HG02571 (cell line): ENCODE measurements at regions not wholly inside any gene's neighbourhood (a gene's known extent, or its start where the extent isn't known, plus 50 kb on each side); places are given as distances from the start of the nearest gene placed in this dataset.
A peak's percentile ranks its signal among the peaks of the same experiment; 100 is the strongest.
"Not testable (repeated sequence)": the region's sequence is repeated elsewhere in the genome, so short reads cannot be mapped to it uniquely, and the experiment has no call there.

ENCODE experiments used
- ATAC-seq: cut with Tn5 transposase; IDR thresholded peaks from one replicate; pipeline ENCODE4 v1.9.1; 2021; ENCODE audit warnings: mild to moderate bottlenecking, moderate library complexity; ENCODE audit not compliant: unreplicated experiment

DNA sequence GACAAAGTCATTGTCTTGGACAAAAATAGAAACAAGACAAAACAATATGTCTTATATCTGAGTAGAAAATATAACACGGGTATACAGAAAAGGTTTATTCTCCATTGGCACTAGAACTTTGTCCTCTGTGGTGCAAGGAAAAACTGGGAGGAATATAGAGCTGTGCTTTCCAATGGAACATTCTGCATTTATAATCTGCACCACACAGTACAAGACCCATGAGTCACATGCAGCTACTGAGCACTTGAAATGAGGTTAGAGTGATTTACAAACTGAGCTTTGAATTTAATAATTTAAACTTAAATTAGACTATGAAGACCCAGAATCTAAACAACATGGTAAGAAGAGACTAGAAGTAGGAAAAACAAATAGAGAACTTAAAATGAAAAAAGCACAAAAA, 86.1 kb downstream of the RAP2A start:
- ATAC-seq, result no peak

DNA sequence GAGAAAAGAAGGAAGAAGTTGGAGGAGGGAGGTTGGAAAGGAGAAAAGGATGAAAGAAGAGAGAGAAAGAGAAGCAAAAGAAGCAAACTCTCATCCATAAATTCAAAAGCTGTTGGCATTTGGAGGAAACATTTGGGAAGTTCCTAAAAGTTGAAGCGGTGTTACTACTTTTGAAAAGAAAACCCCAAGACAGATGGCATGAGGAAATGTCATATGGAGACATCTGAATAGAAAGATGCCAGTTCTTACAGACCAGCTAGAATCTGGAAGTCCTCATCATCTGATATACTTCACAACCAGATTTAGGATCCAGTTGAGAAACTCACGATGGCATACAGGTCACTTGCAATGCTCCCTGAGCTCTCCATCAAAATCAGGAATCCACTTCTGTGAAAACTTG, 86.9 kb downstream of the RAP2A start:
- ATAC-seq, result no peak

DNA sequence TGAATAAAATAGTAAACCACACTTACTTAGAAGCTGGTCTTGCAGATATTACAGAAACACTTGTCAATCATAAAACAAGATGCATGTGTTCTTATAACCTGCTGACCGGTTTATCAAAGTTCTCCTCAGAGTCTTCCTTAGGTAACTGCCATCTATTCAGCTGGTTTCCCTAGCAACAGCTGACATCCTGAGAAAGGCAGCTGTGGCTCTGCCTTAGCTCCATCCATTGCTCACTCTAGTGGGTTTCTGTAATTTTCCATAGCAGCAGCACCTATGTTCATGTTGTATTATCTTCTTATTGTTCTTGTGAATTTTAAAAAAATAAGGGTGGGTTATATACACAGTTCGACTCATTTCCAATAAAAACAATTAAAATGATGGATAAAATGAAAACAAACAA, 87.8 kb downstream of the RAP2A start:
- ATAC-seq, result no peak

DNA sequence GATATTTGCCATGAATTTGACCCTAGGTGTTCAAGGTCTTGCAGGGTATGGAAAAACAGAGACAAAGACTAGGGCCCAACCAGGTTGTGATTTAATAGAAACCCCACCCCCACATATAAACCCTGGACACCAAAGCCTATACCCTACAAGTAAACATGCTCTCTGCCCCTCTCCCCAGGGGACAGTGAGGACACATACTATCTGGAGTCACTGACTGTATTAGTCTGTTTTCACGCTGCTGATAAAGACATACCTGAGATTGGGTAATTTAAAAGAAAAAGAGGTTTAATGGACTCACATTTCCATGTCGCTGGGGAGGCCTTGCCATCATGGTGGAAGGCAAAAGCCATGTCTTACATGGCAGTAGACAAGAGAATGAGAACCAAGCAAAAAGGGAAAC, 88.3 kb downstream of the RAP2A start:
- ATAC-seq, result no peak

DNA sequence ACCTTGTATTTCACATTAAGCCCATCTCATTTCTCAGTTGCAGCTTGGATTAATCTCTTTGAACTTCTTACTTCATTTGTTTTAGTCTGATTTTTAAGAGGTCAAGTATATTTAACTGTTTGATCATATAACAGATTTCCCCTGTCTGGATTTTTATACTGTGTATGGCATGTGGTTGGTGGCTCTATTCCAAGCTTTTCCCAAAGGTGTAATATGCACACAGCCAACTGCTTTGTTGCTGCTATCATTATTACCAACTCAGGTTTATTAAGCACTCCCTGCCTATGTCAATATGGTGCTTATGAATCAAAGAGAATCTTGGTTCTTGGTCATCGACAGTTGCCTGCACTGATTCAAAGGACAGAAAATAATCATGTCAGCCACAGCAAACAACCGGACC, 92.6 kb downstream of the RAP2A start:
- ATAC-seq, result no peak

DNA sequence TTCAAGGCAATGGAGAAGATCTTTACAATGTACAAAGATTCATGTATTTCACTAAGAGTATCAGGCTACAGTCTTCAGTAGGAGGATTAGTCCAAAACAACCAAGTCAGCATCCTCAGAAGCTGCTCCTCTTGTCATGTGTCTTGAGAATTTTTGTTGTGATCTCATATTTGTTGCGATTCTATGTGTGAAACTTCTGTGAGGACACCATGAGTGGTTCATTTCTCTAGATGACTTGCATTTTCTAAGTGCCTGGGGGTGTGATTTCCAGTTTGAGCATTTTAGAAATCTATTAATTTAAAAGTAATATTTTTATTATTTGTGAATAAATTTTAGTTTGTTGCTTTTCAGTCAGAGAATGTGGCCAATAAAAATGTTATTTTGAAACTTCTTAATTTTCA, 94.5 kb downstream of the RAP2A start:
- ATAC-seq, result no peak

DNA sequence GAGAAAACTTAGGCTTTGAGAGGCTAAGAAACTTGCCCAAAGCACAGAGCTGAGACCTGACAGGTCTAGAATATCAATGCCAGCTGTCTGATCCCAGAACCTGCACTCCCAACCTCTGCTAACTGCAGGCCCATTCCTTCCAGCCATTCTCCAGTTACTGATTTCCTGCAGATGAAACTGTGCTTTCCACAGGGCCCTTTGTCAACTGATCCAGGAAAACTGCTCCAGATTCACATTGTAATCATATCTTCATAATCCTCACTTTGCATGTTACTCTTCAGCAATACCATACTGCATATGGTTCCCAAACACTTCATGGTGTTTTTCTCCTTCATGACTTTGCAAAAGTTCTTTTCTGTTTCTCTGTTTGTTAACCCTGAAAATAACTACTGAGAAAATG, 100.6 kb downstream of the RAP2A start:
- no peak for ATAC-seq

DNA sequence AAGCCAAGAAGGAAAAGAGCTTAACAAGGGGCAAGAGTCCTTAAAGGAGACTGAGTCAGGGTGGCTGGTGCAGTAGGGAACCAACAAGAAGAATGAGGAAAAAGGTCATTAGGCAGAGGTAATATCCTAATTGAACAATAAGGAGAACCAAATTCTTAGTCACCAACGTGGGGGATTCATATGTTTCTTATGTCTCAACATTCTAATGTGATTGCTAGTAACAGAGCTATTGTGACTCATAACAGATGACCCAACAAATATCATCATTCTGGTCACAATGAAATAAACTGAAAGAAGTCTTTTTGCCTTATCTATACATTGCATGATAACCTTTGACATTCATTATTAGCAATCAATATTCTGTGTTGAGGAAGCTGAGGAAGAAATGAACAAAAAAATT, 101.6 kb downstream of the RAP2A start:
- ATAC-seq, result no peak

DNA sequence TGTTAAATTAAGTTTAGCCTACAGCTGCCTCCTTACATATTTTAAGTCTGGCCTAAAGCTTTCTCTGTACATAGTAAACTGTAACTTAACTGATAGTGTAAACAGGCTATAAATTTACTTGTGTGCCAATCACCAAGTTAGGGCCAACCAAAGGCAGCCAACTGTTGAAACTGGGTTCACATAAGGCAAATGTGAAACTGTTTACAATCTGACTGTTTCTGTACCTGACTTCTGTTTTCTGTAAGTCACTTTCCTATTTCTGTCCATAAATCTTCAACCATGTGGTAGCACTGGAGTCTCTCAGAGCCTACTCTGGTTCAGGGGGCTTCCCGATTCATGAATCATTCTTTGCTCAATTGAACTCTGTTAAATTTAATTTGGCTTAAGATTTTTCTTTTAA, 103.1 kb downstream of the RAP2A start:
- peak; percentile 76 for ATAC-seq

DNA sequence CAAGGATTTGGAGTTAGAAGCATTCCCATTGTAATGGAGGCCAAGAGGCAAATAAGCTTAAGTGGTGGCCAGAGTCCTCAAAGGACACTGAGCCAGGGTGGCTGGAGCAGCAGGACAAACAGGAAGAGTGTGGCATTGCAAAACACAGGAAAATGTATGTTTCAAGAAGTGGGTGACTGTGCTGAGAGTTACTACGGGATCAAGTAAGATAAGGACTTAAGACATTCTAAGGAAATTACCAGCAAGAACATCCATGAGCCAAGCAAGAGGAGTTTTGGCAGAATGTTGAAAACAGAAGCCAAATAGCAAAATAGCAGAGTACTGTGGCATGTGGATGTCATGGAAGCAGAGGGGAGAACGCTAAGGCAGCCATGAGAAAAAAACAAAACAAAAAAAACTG, 104.2 kb downstream of the RAP2A start:
- no peak for ATAC-seq

DNA sequence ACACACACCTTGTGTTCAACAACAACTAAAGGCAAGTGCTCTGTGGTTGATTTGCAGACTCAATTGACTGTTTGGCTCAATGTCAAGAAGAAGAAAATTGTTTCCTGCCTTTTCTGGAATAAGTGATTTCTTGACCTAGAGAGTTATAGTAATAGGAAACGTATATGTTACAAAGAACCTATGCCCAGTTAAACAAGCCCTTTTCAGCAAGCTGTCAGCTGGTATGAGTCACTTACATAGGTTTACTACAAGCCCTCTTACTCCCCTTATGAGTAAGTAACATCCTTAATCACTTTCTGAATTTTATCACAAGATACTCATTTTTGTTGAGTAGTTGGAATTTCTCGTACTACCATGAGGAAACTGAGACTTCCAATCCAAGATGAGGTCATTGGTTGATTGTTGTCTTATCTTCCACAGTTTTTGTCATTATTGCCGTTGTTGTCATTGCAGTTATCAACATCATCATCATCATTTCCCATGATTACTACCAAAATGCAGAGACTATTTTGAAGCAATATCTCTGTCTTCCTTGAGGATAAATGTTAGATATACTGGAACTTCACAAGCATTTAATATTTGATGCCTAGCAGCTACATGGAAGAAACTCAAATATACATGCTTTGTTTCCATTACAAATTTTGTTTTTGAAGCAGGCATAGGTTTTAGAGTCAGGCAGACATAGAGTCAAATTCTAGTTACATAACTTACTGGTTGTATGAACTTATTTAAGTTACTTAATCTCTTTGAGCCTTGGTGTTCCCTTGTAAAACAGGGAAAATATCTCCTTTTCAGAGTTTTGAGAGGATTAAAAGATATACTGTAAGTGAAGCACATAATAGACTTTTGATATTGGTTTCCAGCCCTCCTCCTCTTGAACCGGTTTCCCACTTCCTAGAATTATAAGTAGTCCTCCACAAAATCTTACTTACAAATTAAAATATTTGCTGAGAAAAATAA, 106.0 kb downstream of the RAP2A start:
- ATAC-seq, result peak; percentile 45

DNA sequence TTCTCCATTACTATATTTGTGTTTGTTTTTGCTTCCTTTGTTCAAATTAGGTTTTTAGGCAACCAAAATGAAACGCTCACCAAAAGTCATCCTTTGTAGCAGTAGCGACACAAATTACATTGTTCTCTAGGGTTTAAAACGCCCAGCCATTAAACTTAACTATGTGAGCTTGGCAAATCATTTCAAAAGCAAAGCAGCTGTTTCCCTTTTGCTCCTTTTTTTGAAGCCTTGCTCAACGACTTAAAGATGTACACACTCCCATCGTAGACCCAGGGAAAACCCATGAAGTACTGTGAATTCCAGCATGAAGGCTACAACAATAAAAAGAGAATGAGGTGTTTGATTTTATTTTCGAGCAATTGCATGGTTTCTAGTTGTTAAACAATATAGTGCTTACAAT, 106.7 kb downstream of the RAP2A start:
- no peak for ATAC-seq

DNA sequence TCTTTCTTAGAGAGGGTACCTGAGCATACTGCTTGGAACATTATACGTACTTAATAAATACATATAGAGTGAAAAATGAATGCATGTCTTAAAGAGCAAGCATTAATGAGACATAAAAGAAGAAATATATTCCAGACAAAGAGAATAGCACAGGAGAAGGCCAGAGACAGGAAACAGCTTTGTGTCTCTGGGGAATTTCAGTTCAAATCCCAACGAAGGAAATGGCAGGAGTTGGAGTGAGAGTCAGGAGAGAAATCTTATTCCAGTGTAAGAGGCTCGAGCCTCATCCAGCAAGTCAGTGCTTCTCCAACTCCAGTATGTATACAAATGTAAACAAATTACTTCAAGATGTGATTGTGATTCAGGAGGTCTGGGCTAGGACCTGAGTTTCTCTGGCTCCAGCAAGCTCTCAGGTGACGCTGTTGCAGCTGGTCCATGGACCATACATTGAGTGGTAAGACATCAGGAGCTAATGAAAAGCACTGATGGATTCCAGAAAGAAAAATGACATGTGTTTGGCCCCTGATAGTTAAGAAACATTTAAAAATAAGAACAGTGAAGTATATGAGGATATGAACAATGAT, 108.2 kb downstream of the RAP2A start:
- ATAC-seq, result no peak

DNA sequence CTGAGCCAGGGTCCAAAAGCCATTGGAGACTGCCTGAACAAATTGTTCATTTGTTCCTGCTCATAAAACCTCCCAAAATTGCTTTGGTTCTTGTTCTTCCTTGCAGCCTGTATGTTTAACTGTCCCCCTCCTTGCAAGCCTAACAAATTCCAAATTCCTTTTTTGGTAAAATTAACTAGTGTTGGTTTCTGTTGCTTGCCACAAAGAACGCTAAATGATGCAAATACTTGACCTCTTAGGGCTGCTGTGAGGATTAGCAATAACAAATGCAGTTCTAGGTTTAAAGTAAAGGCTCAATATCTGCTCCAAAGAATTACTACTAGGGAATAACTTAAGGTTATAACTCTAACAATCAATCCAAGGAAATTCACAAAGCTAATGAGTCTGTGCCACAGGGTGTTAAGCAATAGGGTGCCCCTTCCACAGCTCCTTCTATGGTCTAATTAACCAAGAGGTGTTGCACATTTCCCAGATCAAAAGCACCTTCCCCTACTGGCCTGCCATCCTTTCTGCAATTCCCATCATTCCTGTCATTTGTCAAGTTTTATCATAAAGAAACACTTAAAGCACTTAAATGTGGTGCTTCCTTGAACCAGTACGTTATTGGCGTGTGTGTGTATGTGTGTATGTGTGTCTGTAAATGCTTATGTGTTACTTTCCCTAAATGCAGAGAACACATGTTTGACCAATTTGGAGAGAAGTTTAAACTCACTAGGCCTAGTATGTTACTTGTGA, 110.2 kb downstream of the RAP2A start:
- no peak for ATAC-seq

DNA sequence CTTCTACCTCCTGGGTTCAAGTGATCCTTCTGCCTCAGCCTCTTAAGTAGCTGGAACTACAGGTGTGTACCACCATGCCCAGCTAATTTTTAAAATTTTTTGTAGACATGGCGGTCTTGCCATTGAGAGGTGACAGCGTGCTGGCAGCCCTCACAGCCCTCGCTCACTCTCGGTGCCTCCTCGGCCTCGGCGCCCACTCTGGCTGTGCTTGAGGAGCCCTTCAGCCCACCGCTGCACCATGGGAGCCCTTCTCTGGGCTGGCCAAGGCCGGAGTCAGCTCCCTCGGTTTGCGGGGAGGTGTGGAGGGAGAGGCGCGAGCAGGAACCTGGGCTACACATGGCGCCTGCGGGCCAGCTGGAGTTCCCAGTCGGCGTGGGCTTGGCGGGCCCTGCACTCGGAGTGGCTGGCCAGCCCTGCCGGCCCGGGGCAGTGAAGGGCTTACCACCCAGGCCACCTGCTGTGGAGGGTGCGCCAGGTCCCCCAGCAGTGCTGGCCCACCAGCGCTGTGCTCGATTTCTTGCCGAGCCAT, 111.1 kb downstream of the RAP2A start:
- ATAC-seq, result not testable (repeated sequence)

DNA sequence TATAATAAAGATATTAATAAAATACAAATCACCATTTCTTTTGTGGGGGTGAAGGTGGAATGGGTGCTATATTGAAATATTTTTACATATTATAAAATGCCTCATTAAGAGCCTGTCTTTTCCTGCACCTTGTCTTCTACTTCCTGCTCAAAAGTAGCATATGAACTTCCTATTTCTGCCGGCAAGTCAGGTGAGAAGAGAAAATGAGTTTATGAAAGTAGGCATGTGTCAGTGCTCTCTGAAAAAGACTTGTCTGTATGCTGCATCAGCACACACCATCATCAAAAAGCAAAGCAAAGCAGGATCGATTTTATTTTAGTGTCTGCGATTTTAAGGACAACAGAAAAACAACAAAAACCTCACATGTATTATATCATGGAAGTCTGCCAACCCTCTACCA, 114.2 kb downstream of the RAP2A start:
- no peak for ATAC-seq

DNA sequence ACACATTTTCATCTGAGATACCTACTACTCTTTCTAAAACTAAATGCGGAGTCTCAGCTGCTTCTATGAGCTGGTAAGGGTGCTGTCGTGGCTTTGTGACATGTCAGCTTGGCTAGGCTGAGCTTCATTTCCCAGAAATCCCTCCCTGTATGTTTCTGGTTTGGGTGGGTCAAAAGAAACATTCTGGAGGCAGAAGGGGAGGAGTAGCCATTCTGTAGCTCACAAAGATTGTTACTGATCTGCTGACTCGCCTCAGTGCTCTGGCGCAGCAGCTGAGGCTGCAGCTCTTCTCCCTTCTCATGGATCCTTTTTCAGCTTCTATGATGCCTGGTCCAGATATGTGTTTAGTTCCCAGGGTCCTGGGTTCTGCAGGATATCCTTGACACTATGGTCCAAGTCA, 114.7 kb downstream of the RAP2A start:
- ATAC-seq, result no peak

DNA sequence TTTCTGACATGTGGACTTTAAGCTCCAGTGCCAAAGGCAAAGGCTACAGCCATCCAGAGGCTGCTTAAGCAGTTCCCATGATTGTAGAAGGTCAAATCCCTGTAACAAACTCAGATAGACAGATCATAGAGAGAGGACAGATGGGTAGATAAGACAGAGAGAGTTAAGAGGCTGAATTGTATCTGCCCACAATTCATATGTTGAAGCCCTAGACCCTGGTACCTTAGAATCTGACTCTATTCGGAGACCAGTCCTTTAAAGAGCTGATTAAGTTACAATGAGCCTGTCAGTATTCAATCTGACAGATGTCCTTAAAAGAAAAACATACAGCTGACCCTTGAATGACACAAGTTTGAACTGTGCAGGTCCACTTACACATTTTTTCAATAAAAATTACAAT, 115.2 kb downstream of the RAP2A start:
- no peak for ATAC-seq

DNA sequence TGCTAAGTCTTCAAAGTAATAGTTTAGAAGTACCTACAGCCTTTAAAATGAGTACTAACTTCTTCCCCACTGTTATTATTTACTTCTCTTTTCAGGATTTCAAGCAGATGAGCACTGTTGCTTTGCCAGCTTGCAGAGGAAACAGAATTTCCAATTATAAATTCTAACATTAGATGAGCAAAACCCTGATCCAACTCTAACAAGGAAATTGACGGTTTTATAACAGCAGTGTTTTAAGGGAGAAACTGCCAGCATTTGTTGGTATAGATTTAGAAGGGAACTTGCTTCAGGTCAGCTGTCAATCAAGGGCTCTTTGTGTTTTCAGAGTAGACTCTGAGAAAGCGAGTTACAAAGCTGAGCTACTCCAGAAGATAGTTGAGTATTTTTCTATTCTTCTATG, 120.5 kb downstream of the RAP2A start:
- no peak for ATAC-seq

DNA sequence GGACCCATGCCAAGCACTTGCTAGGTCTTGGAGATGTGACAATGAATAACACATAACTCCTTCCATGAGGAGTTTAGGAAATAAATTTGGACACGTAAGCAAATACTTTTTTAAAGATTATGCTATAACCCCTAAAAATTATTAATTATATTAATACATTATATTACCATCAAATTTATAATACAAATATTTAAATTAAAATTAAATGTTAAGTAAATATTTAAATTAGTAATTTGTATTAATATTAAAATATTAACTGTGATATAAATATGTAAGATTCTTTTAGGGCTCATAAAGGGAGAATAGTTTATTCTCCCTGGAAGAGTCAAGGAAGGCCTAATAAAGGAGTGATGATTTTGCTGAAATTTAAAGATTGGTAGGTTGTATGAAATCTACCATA, 121.1 kb downstream of the RAP2A start:
- ATAC-seq, result no peak

DNA sequence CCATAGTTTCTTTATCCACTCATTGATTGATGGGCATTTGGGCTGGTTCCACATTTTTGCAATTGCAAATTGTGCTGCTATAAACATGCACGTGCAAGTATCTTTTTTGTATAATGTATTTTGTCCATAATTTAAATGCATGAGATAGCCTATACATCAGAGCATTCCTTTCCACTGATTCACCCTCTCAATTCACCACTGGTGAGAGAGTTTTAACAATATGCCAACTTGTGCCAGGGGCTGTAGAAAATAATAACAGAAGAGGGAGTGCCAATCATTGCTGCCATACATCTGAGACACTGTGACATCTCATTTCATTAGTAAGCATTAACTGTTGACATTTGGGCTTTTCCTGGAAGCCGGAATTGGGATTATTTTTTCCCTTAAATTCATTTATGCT, 125.1 kb downstream of the RAP2A start:
- ATAC-seq, result no peak

DNA sequence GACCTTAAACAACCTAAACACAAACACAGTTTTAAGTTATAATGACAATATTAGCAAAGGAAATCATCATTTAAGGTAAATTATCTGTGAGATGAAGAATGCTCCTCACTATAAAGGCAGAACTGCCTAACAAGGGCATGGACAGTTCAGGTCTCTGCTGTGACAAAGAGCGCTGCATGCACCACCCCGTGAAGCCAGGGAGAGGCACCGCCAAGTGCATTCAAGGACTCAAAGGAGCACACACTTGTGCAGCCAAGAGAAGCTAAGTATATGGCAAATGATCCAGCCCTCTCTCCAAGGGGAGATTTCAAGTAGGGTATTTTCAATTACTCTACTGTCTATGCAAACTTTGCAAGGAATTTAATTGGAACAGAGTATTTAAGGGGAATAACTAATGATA, 126.0 kb downstream of the RAP2A start:
- ATAC-seq, result no peak
